DOHH2 (cell line): ENCODE measurements at regions not wholly inside any gene's neighbourhood (a gene's known extent, or its start where the extent isn't known, plus 50 kb on each side); places are given as distances from the start of the nearest gene placed in this dataset.
"Not testable (repeated sequence)": the region's sequence is repeated elsewhere in the genome, so short reads cannot be mapped to it uniquely, and the experiment has no call there.

ENCODE experiments used
- H3F3A ChIP-seq: fragments of 200-600 bp; sonication (generic), shearing (Covaris generic); 2 replicates; pipeline ENCODE4 v1.6.0; 2016; ENCODE audit warnings: antibody characterized with exemption, mild to moderate bottlenecking; ENCODE audit not compliant: control insufficient read depth, insufficient read depth
- H3K27ac ChIP-seq: fragments of 200-600 bp; sonication (generic); 2 replicates; pipeline ENCODE4 v1.5.1; 2014; ENCODE audit warnings: low read depth, mild to moderate bottlenecking, low read length, moderate library complexity
- H3K27me3 ChIP-seq: fragments of 200-600 bp; sonication (generic); 2 replicates; pipeline ENCODE4 v1.6.1; 2014; ENCODE audit warnings: mild to moderate bottlenecking, low read length, mixed read lengths; ENCODE audit not compliant: control insufficient read depth
- H3K36me3 ChIP-seq: fragments of 200-600 bp; sonication (generic); 2 replicates; pipeline ENCODE4 v1.6.1; 2014; ENCODE audit warnings: mild to moderate bottlenecking, low read length, moderate library complexity, mixed read lengths; ENCODE audit not compliant: control insufficient read depth
- H3K4me1 ChIP-seq: fragments of 200-600 bp; sonication (generic); 2 replicates; pipeline ENCODE4 v1.6.1; 2014; ENCODE audit warnings: mild to moderate bottlenecking, low read length, mixed read lengths; ENCODE audit not compliant: control insufficient read depth
- H3K4me2 ChIP-seq: fragments of 200-600 bp; sonication (generic); 2 replicates; pipeline ENCODE4 v1.6.0; 2014; ENCODE audit warnings: mild to moderate bottlenecking, low read length, moderate library complexity
- H3K4me3 ChIP-seq: fragments of 200-600 bp; sonication (generic); 2 replicates; pipeline ENCODE4 v1.5.1; 2014; ENCODE audit warnings: mild to moderate bottlenecking, low read length, mixed read lengths
- H3K79me2 ChIP-seq: fragments of 200-600 bp; sonication (generic); 2 replicates; pipeline ENCODE4 v1.6.1; 2014; ENCODE audit warnings: mild to moderate bottlenecking, low read length, mixed read lengths; ENCODE audit not compliant: control insufficient read depth
- H3K9me2 ChIP-seq: fragments of 200-600 bp; sonication (generic); replicated peaks from 2 replicates; pipeline ENCODE4 v1.6.1; 2014; ENCODE audit warnings: mild to moderate bottlenecking, low read length, mixed read lengths; ENCODE audit not compliant: control insufficient read depth
- H3K9me3 ChIP-seq: fragments of 200-600 bp; sonication (generic); 2 replicates; pipeline ENCODE4 v1.6.1; 2014; ENCODE audit warnings: antibody characterized with exemption, low read length, mixed read lengths; ENCODE audit not compliant: control insufficient read depth, insufficient read depth
- H4K20me1 ChIP-seq: fragments of 200-600 bp; sonication (generic); 2 replicates; pipeline ENCODE4 v1.6.0; 2014; ENCODE audit warnings: low read depth, mild to moderate bottlenecking, antibody characterized with exemption, low read length, moderate library complexity; ENCODE audit not compliant: control insufficient read depth, insufficient read depth
- EZH2phosphoT487 ChIP-seq: fragments of 200-600 bp; sonication (generic); IDR thresholded peaks from 2 replicates; pipeline ENCODE4 v1.6.1; 2017; ENCODE audit warnings: borderline replicate concordance, mild to moderate bottlenecking, antibody characterized with exemption, low read length, moderate library complexity, mixed read lengths
- TF ChIP-seq, protein P1 (sequence below): fragments of 200-600 bp; sonication (generic); IDR thresholded peaks from one replicate; pipeline ENCODE4 v1.5.1; 2014; ENCODE audit warnings: antibody characterized with exemption, mild to moderate bottlenecking, low read depth, low read length; ENCODE audit not compliant: poor library complexity, severe bottlenecking

GRCh38 chr1:74861867-74862266 lies 128.9 kb downstream of the TYW3 start:
- Histone ChIP-seq H3K4me1 (peaks cover 5% of the 10 kb centered on the region; the same call in 1 of the 2 replicates), H3K4me3 (no peak overlapping the region), H3K9me2 (no peaks in the 10 kb centered on the region), H4K20me1 (no peaks in the 10 kb centered on the region), H3K27me3 (no peaks in the 10 kb centered on the region), H3K27ac (no peak overlapping the region), H3F3A (no peaks in the 10 kb centered on the region), H3K79me2 (no peaks in the 10 kb centered on the region), H3K4me2 (no peak overlapping the region), H3K36me3 (no peaks in the 10 kb centered on the region), H3K9me3 (no peaks in the 10 kb centered on the region)
- TF ChIP-seq EZH2phosphoT487 = no peak
- TF ChIP-seq, protein P1, sequence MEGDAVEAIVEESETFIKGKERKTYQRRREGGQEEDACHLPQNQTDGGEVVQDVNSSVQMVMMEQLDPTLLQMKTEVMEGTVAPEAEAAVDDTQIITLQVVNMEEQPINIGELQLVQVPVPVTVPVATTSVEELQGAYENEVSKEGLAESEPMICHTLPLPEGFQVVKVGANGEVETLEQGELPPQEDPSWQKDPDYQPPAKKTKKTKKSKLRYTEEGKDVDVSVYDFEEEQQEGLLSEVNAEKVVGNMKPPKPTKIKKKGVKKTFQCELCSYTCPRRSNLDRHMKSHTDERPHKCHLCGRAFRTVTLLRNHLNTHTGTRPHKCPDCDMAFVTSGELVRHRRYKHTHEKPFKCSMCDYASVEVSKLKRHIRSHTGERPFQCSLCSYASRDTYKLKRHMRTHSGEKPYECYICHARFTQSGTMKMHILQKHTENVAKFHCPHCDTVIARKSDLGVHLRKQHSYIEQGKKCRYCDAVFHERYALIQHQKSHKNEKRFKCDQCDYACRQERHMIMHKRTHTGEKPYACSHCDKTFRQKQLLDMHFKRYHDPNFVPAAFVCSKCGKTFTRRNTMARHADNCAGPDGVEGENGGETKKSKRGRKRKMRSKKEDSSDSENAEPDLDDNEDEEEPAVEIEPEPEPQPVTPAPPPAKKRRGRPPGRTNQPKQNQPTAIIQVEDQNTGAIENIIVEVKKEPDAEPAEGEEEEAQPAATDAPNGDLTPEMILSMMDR = no peak

GRCh38 chr1:74869702-74870101 lies 136.8 kb downstream of the TYW3 start:
- Histone ChIP-seq H3F3A (no peaks in the 10 kb centered on the region), H3K4me2 (no peak overlapping the region), H3K27me3 (no peaks in the 10 kb centered on the region), H4K20me1 (no peaks in the 10 kb centered on the region), H3K4me1 (no peaks in the 10 kb centered on the region), H3K27ac (no peak overlapping the region), H3K4me3 (no peak overlapping the region), H3K9me3 (peaks cover 6% of the 10 kb centered on the region; the same call in 1 of the 2 replicates), H3K36me3 (no peaks in the 10 kb centered on the region), H3K9me2 (no peaks in the 10 kb centered on the region), H3K79me2 (no peaks in the 10 kb centered on the region)
- TF ChIP-seq, protein P1 = no peak
- TF ChIP-seq EZH2phosphoT487 = no peak

DNA sequence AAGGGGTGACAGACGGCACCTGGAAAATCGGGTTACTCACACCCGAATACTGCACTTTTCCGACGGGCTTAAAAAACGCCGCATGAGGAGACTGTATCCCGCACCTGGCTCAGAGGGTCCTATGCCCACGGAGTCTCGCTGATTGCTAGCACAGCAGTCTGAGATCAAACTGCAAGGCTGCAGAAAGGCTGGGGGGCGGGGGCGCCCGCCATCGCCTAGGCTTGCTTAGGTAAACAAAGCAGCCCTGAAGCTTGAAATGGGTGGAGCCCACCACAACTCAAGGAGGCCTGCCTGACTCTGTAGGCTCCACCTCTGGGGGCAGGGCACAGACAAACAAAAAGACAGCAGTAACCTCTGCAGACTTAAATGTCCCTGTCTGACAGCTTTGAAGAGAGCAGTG lies 144.4 kb downstream of the TYW3 start:
- not testable (repeated sequence) for H3K79me2 ChIP-seq, H3K36me3 ChIP-seq, H3K4me1 ChIP-seq, H3K9me3 ChIP-seq, H3K4me3 ChIP-seq, H3K27me3 ChIP-seq, H4K20me1 ChIP-seq, H3K27ac ChIP-seq, H3K9me2 ChIP-seq, H3F3A ChIP-seq, H3K4me2 ChIP-seq

GRCh38 chr1:74895411-74895810 lies 162.5 kb downstream of the TYW3 start:
- Histone ChIP-seq H3F3A (no peaks in the 10 kb centered on the region), H3K9me2 (no peaks in the 10 kb centered on the region), H3K79me2 (no peaks in the 10 kb centered on the region), H3K4me1 (peaks cover 17% of the 10 kb centered on the region), H4K20me1 (no peaks in the 10 kb centered on the region), H3K9me3 (no peaks in the 10 kb centered on the region; the same call in 1 of the 2 replicates), H3K4me2 (no peak overlapping the region), H3K27me3 (no peaks in the 10 kb centered on the region), H3K4me3 (no peak overlapping the region), H3K36me3 (no peaks in the 10 kb centered on the region), H3K27ac (no peak overlapping the region)
- no peak for TF ChIP-seq EZH2phosphoT487
- TF ChIP-seq, protein P1 = no peak
